ENCODE measurements at regions not wholly inside any gene's neighbourhood (a gene's known extent, or its start where the extent isn't known, plus 50 kb on each side); places are given as distances from the start of the nearest gene placed in this dataset.

GRCh38 chr14:99006276-99006675 lies 265.7 kb downstream of the BCL11B start:
- Mint-ChIP-seq H3K9me3 (ENCODE audit: unreplicated experiment) (peaks cover 2% of the 10 kb centered on the region), H3K27me3 (ENCODE audit: unreplicated experiment) (peaks cover 8% of the 10 kb centered on the region), H3K4me3 (ENCODE audit: unreplicated experiment) (no peak overlapping the region), H3K4me1 (ENCODE audit: low read depth, unreplicated experiment) (peaks cover 3% of the 10 kb centered on the region), H3K27ac (ENCODE audit: unreplicated experiment) (no peak overlapping the region), H3K36me3 (ENCODE audit: unreplicated experiment) (no peaks in the 10 kb centered on the region)
- DNase-seq, result no peak
- no peak for TF ChIP-seq CTCF (IDR thresholded peaks at IDR 0.05; ENCODE audit: partially characterized antibody, unreplicated experiment)

- DNase-seq, result no peak
- Mint-ChIP-seq H3K36me3 (ENCODE audit: unreplicated experiment) (no peaks in the 10 kb centered on the region), H3K4me3 (ENCODE audit: unreplicated experiment) (no peak overlapping the region), H3K9me3 (ENCODE audit: unreplicated experiment) (peaks cover 2% of the 10 kb centered on the region), H3K27ac (ENCODE audit: unreplicated experiment) (no peak overlapping the region), H3K4me1 (ENCODE audit: low read depth, unreplicated experiment) (peaks cover 3% of the 10 kb centered on the region), H3K27me3 (ENCODE audit: unreplicated experiment) (peaks cover 10% of the 10 kb centered on the region)
- no peak for TF ChIP-seq CTCF (IDR thresholded peaks at IDR 0.05; ENCODE audit: partially characterized antibody, unreplicated experiment)
Measured at GRCh38 chr14:99007795-99008194, 264.2 kb downstream of the BCL11B start.

GRCh38 chr14:99009871-99010270 lies 262.1 kb downstream of the BCL11B start:
- Mint-ChIP-seq H3K27ac (ENCODE audit: unreplicated experiment) (no peak overlapping the region), H3K4me1 (ENCODE audit: low read depth, unreplicated experiment) (no peaks in the 10 kb centered on the region), H3K9me3 (ENCODE audit: unreplicated experiment) (peaks cover 2% of the 10 kb centered on the region), H3K36me3 (ENCODE audit: unreplicated experiment) (no peaks in the 10 kb centered on the region), H3K27me3 (ENCODE audit: unreplicated experiment) (peaks cover 10% of the 10 kb centered on the region), H3K4me3 (ENCODE audit: unreplicated experiment) (no peak overlapping the region)
- no peak for DNase-seq
- no peak for TF ChIP-seq CTCF (IDR thresholded peaks at IDR 0.05; ENCODE audit: partially characterized antibody, unreplicated experiment)

- no peak for TF ChIP-seq CTCF (IDR thresholded peaks at IDR 0.05; ENCODE audit: partially characterized antibody, unreplicated experiment)
Measured at GRCh38 chr14:99011385-99011784, 260.6 kb downstream of the BCL11B start.

GRCh38 chr14:99012703-99013102 lies 259.3 kb downstream of the BCL11B start:
- H3K27ac Mint-ChIP-seq (ENCODE audit: unreplicated experiment), result no peak overlapping the region
- TF ChIP-seq CTCF (IDR thresholded peaks at IDR 0.05; ENCODE audit: partially characterized antibody, unreplicated experiment), result no peak
- H3K4me1 Mint-ChIP-seq (ENCODE audit: low read depth, unreplicated experiment), result no peaks in the 10 kb centered on the region
- H3K9me3 Mint-ChIP-seq (ENCODE audit: unreplicated experiment), result peaks cover 2% of the 10 kb centered on the region
- H3K4me3 Mint-ChIP-seq (ENCODE audit: unreplicated experiment), result no peak overlapping the region
- peaks cover 8% of the 10 kb centered on the region for H3K27me3 Mint-ChIP-seq (ENCODE audit: unreplicated experiment)
- no peaks in the 10 kb centered on the region for H3K36me3 Mint-ChIP-seq (ENCODE audit: unreplicated experiment)
- no peak for DNase-seq

More at GRCh38 chr14:99011385-99011784, 260.6 kb downstream of the BCL11B start:
- no peak for DNase-seq
- H3K27ac Mint-ChIP-seq (ENCODE audit: unreplicated experiment), result no peak overlapping the region
- H3K27me3 Mint-ChIP-seq (ENCODE audit: unreplicated experiment), result peaks cover 10% of the 10 kb centered on the region
- no peaks in the 10 kb centered on the region for H3K36me3 Mint-ChIP-seq (ENCODE audit: unreplicated experiment)
- H3K4me1 Mint-ChIP-seq (ENCODE audit: low read depth, unreplicated experiment), result no peaks in the 10 kb centered on the region
- no peak overlapping the region for H3K4me3 Mint-ChIP-seq (ENCODE audit: unreplicated experiment)
- H3K9me3 Mint-ChIP-seq (ENCODE audit: unreplicated experiment), result peaks cover 2% of the 10 kb centered on the region
